ENCODE measurements at regions not wholly inside any gene's neighbourhood (a gene's known extent, or its start where the extent isn't known, plus 50 kb on each side); places are given as distances from the start of the nearest gene placed in this dataset.

- WGBS: 95% methylated on average over 9 of the region's 9 CpGs
- no peak for TF ChIP-seq MAX (IDR thresholded peaks at IDR 0.05)
- no peak for TF ChIP-seq TAF1 (conservative IDR thresholded peaks at IDR 0.05)
- TF ChIP-seq ZBTB33 (IDR thresholded peaks at IDR 0.05): no peak
- no peaks in the 10 kb centered on the region for H3K27me3 ChIP-seq (ENCODE audit: control insufficient read depth in 4 of 4, insufficient read depth in 4 of 4, low read length in 3 of 4)
- peaks cover 0 to 1% (median 0%) of the 10 kb centered on the region in 4 donors for H3K4me1 ChIP-seq (ENCODE audit: control insufficient read depth in 4 of 4, insufficient read depth in 4 of 4, low read length in 3 of 4)
- no peak overlapping the region for H3K4me3 ChIP-seq (ENCODE audit: low read depth in 1 of 3, low read length in 3 of 3)
- no peak overlapping the region for H3K27ac ChIP-seq (ENCODE audit: low read depth in 1 of 2, low read length in 2 of 2)
- DNase-seq (ENCODE audit: low spot score): no peak
- no peaks in the 10 kb centered on the region for H3K9me3 ChIP-seq (ENCODE audit: control insufficient read depth in 4 of 4, low read length in 3 of 4)
- H3K36me3 ChIP-seq (ENCODE audit: control insufficient read depth in 4 of 4, insufficient read depth in 3 of 4, low read depth in 1 of 4, low read length in 3 of 4): no peaks in the 10 kb centered on the region
- H3K9ac ChIP-seq (ENCODE audit: low read depth in 1 of 2, low read length in 2 of 2): no peak overlapping the region
These were observed 336.7 kb upstream of the SHH start for GRCh38 chr7:156148995-156149394.

GRCh38 chr7:156148547-156148946 lies 336.3 kb upstream of the SHH start:
- Histone ChIP-seq H3K9ac (ENCODE audit: low read depth in 1 of 2, low read length in 2 of 2) (no peak overlapping the region), H3K36me3 (ENCODE audit: control insufficient read depth in 4 of 4, insufficient read depth in 3 of 4, low read depth in 1 of 4, low read length in 3 of 4) (no peaks in the 10 kb centered on the region), H3K4me1 (ENCODE audit: control insufficient read depth in 4 of 4, insufficient read depth in 4 of 4, low read length in 3 of 4) (peaks cover 0 to 1% (median 0%) of the 10 kb centered on the region in 4 donors), H3K9me3 (ENCODE audit: control insufficient read depth in 4 of 4, low read length in 3 of 4) (no peaks in the 10 kb centered on the region), H3K4me3 (ENCODE audit: low read depth in 1 of 3, low read length in 3 of 3) (no peak overlapping the region), H3K27me3 (ENCODE audit: control insufficient read depth in 4 of 4, insufficient read depth in 4 of 4, low read length in 3 of 4) (no peaks in the 10 kb centered on the region), H3K27ac (ENCODE audit: low read depth in 1 of 2, low read length in 2 of 2) (no peak overlapping the region)
- TF ChIP-seq YY1 (IDR thresholded peaks at IDR 0.05) (no peak), ATF3 (IDR thresholded peaks at IDR 0.05) (no peak), FOXA2 (IDR thresholded peaks at IDR 0.05) (no peak), RAD21 (IDR thresholded peaks at IDR 0.05) (no peak), GABPA (IDR thresholded peaks at IDR 0.05 in 1 of 2, conservative IDR thresholded peaks at IDR 0.05 in 1 of 2) (no peak), TAF1 (conservative IDR thresholded peaks at IDR 0.05) (no peak), NR2F2 (IDR thresholded peaks at IDR 0.05) (no peak), JUND (IDR thresholded peaks at IDR 0.05) (no peak)
- WGBS: 89% methylated on average over 8 of the region's 8 CpGs
- no peak for DNase-seq (ENCODE audit: low spot score)

GRCh38 chr7:156147756-156148504 lies 335.7 kb upstream of the SHH start:
- H3K9me3 ChIP-seq (ENCODE audit: control insufficient read depth in 4 of 4, low read length in 3 of 4): no peaks in the 10 kb centered on the region
- no peak overlapping the region for H3K4me3 ChIP-seq (ENCODE audit: low read depth in 1 of 3, low read length in 3 of 3)
- H3K9ac ChIP-seq (ENCODE audit: low read depth in 1 of 2, low read length in 2 of 2): no peak overlapping the region
- no peak for DNase-seq (ENCODE audit: low spot score)
- WGBS: 87% methylated on average over 15 of the region's 15 CpGs
- no peaks in the 10 kb centered on the region for H3K36me3 ChIP-seq (ENCODE audit: control insufficient read depth in 4 of 4, insufficient read depth in 3 of 4, low read depth in 1 of 4, low read length in 3 of 4)
- TF ChIP-seq REST (IDR thresholded peaks at IDR 0.05) (no peak), GABPA (IDR thresholded peaks at IDR 0.05 in 1 of 2, conservative IDR thresholded peaks at IDR 0.05 in 1 of 2) (no peak), YY1 (IDR thresholded peaks at IDR 0.05) (no peak), JUND (IDR thresholded peaks at IDR 0.05) (no peak), CTCF (IDR thresholded peaks at IDR 0.05; ENCODE audit: low read depth, low read length, missing input control) (no peak), ZBTB33 (IDR thresholded peaks at IDR 0.05) (no peak)
- peaks cover 0 to 1% (median 0%) of the 10 kb centered on the region in 4 donors for H3K4me1 ChIP-seq (ENCODE audit: control insufficient read depth in 4 of 4, insufficient read depth in 4 of 4, low read length in 3 of 4)
- H3K27ac ChIP-seq (ENCODE audit: low read depth in 1 of 2, low read length in 2 of 2): no peak overlapping the region
- H3K27me3 ChIP-seq (ENCODE audit: control insufficient read depth in 4 of 4, insufficient read depth in 4 of 4, low read length in 3 of 4): no peaks in the 10 kb centered on the region
